GM20000 (cell line): ENCODE measurements at regions not wholly inside any gene's neighbourhood (a gene's known extent, or its start where the extent isn't known, plus 50 kb on each side); places are given as distances from the start of the nearest gene placed in this dataset.
"Not testable (repeated sequence)": the region's sequence is repeated elsewhere in the genome, so short reads cannot be mapped to it uniquely, and the experiment has no call there.

Source experiments
- DNase-seq: peaks from one replicate; pipeline ENCODE4 v3.0.0; 2012; ENCODE audit warnings: low spot score
- CTCF ChIP-seq: IDR thresholded peaks from 2 replicates; pipeline ENCODE4 v1.5.1; 2012; ENCODE audit warnings: mild to moderate bottlenecking, control low read depth; ENCODE audit errors: extremely low read depth, missing control alignments

DNA sequence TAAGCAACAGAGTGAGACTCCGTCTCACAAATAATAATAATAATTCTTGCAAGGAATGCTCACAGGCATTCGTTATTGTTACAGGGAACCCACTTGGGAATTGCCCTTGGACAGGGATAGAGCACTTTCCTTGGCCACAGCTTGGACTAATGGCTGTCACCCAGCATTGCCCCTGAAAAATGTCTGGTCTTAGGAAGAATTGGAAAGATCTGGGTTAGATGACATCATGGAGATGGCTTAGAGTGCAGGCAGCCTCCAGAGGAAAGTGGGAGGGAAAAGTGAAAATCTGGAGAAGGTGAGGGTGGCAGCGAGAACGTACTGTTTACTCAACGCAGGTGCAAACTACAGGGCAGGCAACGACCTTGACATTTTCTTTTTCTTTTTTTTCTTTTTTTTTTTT lies 59.3 kb upstream of the MRTFB start:
- no peak for DNase-seq
- TF ChIP-seq CTCF = no peak

GRCh38 chr16:14013145-14013570 lies 58.0 kb upstream of the MRTFB start:
- DNase-seq = no peak
- TF ChIP-seq CTCF = no peak

DNA sequence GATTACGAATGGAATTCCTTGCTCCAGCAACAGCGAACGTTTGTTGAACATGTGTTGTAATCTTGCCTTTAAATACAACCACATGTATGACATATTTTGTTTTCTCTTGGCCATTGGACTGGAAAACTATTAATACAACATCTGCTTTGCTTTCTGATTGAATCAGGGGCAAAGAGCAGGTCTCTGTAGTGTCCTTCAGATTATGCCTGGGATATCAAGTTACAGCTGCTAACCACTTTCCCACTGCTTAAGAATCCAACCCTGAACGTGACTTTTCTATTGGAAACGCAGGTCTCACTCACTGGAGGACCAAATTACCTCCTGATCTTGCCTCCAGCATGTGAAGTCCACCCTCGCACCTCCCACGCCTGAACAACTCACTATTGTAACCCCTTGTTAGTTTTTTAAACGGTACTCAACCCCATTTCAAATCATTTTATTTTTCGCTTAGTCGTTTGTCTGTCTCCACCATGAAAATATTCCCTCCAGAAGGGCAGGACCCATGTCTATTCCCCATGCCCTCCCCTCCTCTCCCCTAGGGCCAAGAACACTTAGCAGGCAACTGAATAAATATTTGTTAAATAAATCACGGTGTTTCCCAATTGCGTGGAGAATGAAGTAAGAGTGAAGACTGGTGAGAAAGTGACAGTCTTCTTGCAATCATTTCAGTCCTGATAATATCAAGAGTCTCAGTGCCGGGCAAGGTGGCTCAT lies 57.4 kb upstream of the MRTFB start:
- DNase-seq = no peak
- TF ChIP-seq CTCF = no peak

DNA sequence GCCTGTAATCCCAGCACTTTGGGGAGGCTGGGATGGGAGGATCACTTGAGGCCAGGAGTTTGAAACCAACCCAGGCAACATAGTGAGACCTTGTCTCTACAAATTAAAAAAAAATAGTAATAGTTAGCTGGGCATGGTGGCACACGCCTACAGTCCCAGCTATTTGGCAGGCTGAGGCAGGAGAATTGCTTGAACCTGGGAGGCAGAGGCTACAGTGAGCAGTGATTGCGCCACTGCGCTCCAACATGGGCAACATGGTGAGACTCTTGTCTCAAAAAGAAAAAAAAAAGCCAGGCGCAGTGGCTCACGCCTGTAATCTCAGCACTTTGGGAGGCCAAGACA lies 56.9 kb upstream of the MRTFB start:
- no peak for TF ChIP-seq CTCF
- DNase-seq = no peak

- no peak for TF ChIP-seq CTCF
- no peak for DNase-seq
These were observed 56.1 kb upstream of the MRTFB start for GRCh38 chr16:14015033-14015432.

DNA sequence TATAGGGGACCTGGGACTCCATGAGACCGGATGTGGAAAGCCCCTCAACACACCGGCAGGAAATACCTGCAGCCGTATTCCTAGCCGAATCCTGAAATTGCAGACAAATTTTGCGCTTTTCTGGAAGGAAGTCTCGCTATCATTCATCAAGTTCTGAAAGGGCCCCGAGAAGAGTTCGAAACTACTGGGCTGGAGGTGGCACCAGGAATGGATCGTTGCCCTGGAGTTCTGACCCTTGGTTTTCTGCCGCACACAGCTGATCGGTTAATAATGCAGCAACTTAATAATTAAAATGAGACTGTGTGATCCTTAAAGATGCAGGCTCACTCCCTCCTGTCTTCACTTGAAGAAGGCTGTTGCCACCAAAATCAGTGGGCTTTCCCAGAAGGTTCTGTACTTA lies 55.7 kb upstream of the MRTFB start:
- no peak for DNase-seq
- TF ChIP-seq CTCF = no peak

- no peak for TF ChIP-seq CTCF
- DNase-seq = no peak
These were observed 55.2 kb upstream of the MRTFB start for GRCh38 chr16:14015948-14016347.

GRCh38 chr16:14016362-14016761 lies 54.8 kb upstream of the MRTFB start:
- not testable (repeated sequence) for DNase-seq
